Activated CD4-positive, alpha-beta T cell treated with anti-CD3 and anti-CD28 coated beads, Interleukin-2, Interleukin-6, amounts not matched to agents 100 ng/mL and 50 ng/mL, durations not matched to agents 16 hours and 8 hours (primary cell): ENCODE measurements at regions not wholly inside any gene's neighbourhood (a gene's known extent, or its start where the extent isn't known, plus 50 kb on each side); places are given as distances from the start of the nearest gene placed in this dataset.

ENCODE experiments used
- DNase-seq: peaks from one replicate; pipeline ENCODE4 v3.0.0-alpha.2; 2020

- no peak for DNase-seq
These were observed 133.6 kb downstream of the UBE2E3 start for GRCh38 chr2:181114021-181114420.

GRCh38 chr2:181116261-181116660 is 135.9 kb downstream of the UBE2E3 start:
- no peak for DNase-seq

DNA sequence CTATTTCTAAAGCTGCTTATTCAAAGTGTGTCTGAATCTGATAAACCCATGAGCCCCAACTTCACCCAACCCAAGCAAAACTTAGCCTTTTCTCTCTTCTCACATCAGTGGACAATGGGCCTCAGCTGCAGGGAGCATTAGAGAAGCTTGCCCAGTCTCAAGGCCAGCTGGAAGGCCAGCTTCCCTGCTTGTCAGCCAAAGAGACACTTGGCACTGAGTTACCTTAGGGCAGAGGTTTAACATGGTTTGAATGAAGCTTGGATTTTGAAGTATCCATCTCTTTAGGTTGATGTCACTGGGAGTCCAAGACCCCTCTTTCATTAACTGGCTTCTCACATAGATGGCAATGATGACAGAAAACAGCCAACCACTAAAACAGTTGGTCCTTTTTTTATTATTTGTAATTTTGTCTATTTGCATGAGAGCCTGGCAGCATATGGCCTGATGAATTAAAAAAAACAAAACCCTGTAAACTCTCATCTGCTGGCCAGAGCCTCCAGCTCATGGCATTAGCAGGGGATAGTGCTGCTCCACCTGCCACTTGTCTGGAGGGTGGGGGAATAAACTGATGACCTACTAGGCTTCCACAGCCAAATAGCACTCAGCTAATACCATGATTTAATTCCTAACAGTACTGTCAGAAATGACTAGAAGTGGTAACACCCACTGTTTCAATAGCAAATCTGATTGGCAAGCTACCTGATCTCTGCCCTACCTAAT is 137.0 kb downstream of the UBE2E3 start:
- no peak for DNase-seq

DNA sequence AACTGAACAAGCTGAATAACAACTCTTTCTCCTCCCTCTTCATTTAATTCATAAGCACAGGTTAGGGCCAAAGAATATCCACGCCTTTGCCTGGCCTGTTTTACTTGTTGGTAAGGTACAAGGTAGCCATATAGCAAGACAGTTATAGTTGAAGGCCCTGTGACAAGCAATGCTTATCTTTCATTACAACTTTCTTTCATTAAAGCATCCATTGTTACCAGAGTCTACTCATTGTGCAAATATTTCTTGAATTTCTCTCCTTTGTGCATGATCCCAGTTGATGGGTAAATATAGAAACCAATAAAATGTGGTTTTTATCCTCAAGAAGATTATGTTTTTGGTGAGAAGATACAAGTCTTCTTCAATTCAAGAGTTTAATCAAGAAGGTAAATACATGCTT is 140.2 kb downstream of the UBE2E3 start:
- DNase-seq, result no peak

DNA sequence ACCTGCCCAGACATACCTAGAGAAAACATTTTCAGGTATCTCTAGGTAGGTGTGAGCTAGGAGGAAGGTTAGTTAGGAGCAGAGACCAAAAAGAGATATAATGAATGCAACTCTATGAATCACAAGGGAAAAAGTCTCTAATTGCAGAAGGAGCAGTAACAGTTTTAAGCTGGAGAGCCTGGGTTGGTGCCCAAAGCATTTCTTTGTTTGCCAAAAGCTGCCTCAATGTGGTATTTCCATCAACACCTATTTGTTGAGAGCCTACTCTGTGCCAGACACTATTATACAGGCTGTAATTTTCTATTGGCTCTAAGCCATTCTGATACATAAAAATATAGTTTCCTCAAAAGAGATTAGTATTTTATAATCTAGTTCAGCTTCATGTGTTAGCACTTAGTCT is 141.6 kb downstream of the UBE2E3 start:
- no peak for DNase-seq

DNA sequence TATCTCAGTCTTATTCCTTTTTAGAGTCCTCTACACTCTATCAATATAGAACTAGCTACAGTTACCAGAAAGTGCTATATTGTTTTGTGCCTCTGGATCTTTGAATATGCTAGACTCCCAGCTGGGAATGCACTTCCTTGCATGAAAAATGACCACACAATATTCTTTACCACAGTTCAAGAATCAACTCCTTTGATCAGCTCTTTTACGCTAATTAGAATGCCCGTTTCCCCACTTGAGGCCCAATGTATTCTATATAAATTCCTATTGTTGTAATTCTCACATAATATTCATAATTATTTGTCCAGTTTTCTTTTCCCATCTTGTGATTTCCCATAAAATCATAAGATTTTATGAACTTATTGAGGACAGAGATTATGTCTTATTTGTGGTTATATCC is 142.2 kb downstream of the UBE2E3 start:
- no peak for DNase-seq

DNA sequence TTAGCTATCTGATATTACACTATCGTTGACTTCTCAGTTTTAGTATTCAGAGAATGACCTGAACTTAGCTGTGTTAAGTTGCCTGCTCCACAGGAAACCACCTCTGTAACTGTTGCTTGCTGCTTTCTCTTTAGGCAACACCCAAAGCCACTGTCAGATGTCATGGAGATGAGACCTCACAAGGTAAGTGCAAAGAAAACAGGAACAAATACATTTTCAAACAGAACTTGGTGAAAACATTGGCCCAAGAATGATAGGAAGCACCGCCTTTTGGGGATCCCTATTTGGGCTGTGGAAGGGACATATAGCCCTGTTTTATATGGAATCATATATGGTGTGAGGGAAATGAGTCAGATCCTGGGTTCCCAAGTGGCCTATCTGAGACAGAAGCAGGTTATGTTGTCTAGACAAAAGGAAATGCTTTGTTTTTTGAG is 143.4 kb downstream of the UBE2E3 start:
- DNase-seq, result peak; percentile 73

DNA sequence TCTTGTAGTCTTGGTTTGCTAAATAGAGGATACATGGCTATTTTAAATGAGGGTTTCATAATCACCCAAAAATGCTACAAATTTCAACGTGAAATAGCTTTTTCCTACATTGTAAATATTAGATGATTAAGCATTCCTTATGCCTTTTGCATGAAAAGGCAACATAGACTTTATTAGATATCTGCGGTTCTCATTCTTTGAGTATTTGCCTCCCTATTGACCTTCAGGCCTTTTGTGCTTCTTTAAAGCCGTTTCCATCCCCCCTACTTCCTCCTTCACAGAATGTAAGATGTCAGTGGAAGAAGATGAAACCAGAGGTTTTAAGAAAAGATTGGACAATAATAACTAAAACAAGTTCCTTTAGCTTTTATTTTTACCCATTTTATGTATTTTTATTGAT is 144.1 kb downstream of the UBE2E3 start:
- DNase-seq, result no peak

DNA sequence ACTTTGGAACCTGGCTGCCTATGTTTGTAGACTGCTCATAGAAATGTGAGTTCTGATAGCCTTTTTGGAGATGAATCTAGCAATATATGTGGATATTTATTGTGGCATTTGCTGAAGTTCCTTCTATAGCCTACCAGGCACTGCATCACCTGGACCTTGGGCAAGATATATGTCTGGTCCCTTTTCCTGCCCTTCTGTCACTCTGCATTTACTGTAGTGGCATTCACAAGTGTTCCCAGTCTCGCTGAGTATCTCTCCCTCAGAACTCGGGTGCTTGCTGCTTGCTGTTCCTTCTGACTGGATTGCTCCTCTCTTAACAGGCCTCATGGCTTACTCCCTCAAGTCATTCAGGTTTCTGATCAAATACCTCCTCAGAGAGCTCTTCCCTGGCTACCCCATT is 145.0 kb downstream of the UBE2E3 start:
- DNase-seq, result no peak

- DNase-seq, result no peak
These were observed 146.0 kb downstream of the UBE2E3 start for GRCh38 chr2:181126311-181126868.

DNA sequence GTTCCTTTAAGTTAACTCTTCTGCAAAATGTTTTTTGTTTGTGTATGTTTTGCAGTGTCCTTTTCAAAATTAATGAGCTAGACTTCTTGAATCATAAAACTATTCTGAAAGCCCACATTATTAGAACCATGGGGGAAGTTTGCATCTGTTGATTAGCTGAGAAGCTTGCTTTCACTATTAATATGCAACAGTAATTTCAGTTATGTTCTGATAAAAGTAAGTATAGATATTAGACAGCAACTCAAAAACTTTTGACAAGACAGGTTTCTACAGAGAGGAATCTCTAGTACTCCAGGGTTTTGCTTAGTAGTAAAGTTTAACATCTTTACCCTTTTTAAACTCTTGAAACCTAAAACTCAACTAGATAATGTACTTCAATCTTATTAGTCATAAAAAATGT is 147.8 kb downstream of the UBE2E3 start:
- DNase-seq, result peak; percentile 26

- DNase-seq, result no peak
These were observed 149.1 kb downstream of the UBE2E3 start for GRCh38 chr2:181129364-181130056.

DNA sequence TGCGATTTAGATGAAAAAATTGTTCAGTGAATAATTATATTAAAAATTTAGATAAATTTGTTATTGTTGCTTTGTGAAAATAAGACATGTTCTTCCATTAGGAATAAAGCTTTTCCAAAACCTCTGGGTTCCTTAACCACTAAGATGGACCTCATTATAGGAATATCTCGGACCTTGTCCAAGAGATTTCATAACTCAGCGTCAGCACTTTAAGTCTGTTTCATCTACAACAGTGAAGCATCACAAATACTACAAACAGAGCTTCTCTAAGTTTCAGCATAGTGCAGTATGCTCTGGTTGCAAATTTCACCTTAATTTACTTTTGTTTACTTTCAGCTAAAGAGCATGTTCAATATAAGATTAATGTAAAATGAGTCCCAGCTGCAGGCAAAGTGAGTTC is 150.3 kb downstream of the UBE2E3 start:
- DNase-seq, result no peak

DNA sequence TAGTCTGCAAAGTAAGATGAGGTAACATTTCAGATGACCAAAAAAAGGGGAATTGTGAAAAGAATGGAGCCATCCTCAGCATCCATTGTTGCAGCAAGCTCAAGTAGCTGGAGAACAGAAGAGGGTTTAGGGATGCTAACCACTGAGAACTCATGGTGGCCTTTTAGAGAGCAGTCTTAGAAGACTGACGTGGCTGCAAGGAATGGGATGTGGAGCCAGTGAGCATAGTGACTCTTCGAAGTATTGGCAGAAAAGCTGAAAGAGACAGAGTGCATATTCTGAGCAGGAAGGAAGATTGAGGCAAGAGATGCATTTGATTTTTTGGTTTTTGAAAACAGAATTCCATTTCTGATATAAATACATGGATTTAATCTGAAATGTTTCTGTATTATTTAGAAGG is 151.2 kb downstream of the UBE2E3 start:
- DNase-seq, result no peak

DNA sequence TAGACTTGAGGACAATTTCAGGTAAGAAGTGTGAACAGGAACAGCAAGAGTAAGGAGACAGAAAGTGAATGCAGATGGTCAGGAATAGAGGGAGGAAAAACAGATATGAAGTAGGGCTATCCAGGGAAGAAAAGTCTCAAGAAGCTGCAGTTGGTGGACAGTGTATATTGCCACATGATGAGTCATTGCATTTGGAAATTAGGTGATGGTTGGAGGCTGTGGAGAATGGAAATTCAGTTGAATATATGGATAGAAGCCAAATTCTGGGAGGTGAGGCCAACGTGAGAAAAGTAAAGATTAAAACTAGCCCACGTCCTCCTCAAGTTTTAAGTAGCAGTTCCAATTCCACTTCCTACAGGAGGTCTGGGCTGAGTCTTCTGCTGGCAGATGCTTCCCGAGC is 158.4 kb downstream of the UBE2E3 start:
- DNase-seq, result no peak

DNA sequence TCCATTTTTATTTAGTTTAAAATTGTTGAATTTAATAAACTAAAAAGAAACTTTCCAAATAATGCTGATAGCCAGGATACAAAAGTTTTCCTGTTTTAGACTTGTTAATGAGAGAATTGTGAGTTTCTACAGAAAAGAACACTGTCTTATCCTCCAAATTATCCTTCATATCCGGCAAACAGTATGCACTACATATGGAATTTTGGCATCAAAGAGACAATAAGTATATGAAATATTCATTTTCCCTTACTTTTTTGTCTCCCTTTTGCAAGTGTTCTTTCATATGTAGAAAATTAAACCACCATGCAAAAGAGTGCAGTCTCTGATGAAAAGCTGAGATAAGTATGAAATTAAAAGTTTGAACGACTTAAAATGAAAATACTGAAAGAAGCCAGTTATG is 159.4 kb downstream of the UBE2E3 start:
- no peak for DNase-seq

DNA sequence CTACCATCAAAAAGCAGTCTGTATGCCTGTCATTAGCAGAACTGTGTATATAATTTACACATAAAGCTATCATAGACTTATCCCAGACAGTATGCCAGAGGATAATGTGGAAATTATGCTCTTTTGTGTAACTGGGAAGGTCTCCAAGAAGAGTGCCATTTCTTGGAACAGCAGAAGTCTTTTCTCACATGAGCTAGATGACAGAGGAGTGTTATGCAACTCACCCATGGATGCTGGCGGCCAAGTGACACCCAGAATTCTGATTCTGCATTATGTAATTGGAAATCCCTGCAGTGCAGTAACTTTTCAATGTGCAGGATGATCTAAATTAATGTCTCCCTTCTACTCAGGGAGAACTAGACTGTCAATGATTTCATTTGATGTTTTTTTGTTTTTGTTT is 160.0 kb downstream of the UBE2E3 start:
- no peak for DNase-seq

- no peak for DNase-seq
These were observed 160.5 kb downstream of the UBE2E3 start for GRCh38 chr2:181140928-181141327.

DNA sequence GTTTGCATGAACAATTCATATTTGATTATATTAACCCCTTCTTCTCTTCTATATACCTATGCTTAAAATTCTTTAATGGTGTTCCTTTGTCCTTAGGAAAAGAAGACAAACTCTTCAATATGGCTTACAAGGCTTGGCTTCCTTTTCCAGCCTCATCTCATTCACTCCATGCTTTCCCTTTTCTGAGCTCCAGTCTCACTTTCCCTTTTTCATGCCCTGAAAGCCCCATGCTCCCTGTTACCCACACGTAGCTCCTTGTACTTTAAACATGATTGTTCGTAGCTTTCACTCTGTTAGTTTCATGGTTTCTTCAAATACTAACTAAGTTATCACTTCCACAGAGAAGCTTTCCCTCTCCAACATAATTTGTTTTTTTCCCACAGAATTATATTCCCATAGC is 161.3 kb downstream of the UBE2E3 start:
- DNase-seq, result no peak

DNA sequence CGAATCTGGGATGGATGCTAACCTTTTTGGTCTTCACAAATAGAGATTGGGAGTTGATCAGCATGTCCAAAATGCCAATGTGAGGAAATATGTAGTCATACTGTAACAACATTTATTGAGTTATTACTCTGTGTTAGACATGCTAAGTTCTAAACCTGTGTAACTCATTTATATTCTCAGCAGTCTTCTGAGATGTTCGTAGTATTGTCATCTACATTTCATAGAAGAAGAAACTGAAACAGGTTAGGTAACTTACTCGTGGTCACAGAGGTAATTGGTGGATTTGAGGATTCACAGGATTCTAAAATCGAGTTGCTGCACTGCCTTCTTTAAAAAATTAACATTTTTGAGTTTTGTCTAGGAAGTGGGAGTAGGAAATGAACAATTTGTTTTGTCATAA is 162.1 kb downstream of the UBE2E3 start:
- DNase-seq, result no peak

GRCh38 chr2:181143790-181144300 is 163.4 kb downstream of the UBE2E3 start:
- no peak for DNase-seq

GRCh38 chr2:181145645-181146044 is 165.2 kb downstream of the UBE2E3 start:
- no peak for DNase-seq

- no peak for DNase-seq
These were observed 165.8 kb downstream of the UBE2E3 start for GRCh38 chr2:181146171-181146570.

- no peak for DNase-seq
These were observed 168.7 kb downstream of the UBE2E3 start for GRCh38 chr2:181149056-181149455.
